ENCODE measurements at regions not wholly inside any gene's neighbourhood (a gene's known extent, or its start where the extent isn't known, plus 50 kb on each side); places are given as distances from the start of the nearest gene placed in this dataset.

- no peaks in the 10 kb centered on the region for H3K4me1 ChIP-seq (ENCODE audit: low read depth)
- TF ChIP-seq, protein P1, sequence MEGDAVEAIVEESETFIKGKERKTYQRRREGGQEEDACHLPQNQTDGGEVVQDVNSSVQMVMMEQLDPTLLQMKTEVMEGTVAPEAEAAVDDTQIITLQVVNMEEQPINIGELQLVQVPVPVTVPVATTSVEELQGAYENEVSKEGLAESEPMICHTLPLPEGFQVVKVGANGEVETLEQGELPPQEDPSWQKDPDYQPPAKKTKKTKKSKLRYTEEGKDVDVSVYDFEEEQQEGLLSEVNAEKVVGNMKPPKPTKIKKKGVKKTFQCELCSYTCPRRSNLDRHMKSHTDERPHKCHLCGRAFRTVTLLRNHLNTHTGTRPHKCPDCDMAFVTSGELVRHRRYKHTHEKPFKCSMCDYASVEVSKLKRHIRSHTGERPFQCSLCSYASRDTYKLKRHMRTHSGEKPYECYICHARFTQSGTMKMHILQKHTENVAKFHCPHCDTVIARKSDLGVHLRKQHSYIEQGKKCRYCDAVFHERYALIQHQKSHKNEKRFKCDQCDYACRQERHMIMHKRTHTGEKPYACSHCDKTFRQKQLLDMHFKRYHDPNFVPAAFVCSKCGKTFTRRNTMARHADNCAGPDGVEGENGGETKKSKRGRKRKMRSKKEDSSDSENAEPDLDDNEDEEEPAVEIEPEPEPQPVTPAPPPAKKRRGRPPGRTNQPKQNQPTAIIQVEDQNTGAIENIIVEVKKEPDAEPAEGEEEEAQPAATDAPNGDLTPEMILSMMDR (IDR thresholded peaks at IDR 0.05): no peak
- no peaks in the 10 kb centered on the region for H3K9me3 ChIP-seq
- DNase-seq: no peak
- no peak overlapping the region for H3K4me3 ChIP-seq
- intact Hi-C loops (cut with DNase I, micrococcal nuclease): no loop called here
- H3K36me3 ChIP-seq (ENCODE audit: low read depth): no peaks in the 10 kb centered on the region
- ATAC-seq: no peak
Measured at GRCh38 chr15:98506172-98506571, 142.2 kb upstream of the IGF1R start.

GRCh38 chr15:98506711-98507110 lies 141.6 kb upstream of the IGF1R start:
- DNase-seq (no peak), ATAC-seq (no peak)
- no peaks in the 10 kb centered on the region for H3K36me3 ChIP-seq (ENCODE audit: low read depth)
- TF ChIP-seq, protein P1 (IDR thresholded peaks at IDR 0.05): no peak
- no peaks in the 10 kb centered on the region for H3K9me3 ChIP-seq
- intact Hi-C loops (cut with DNase I, micrococcal nuclease): no loop called here
- no peaks in the 10 kb centered on the region for H3K4me1 ChIP-seq (ENCODE audit: low read depth)
- no peak overlapping the region for H3K4me3 ChIP-seq

GRCh38 chr15:98513428-98513986 lies 134.8 kb upstream of the IGF1R start:
- Histone ChIP-seq H3K4me1 (ENCODE audit: low read depth) (no peaks in the 10 kb centered on the region), H3K4me3 (no peak overlapping the region), H3K9me3 (no peaks in the 10 kb centered on the region), H3K36me3 (ENCODE audit: low read depth) (no peaks in the 10 kb centered on the region)
- intact Hi-C loops (cut with DNase I, micrococcal nuclease): loop anchor here in 1 of 2 donors (10.0 kb wide), 1 partner anchor 561 kb away; no protein-coding TSS in a partner anchor
- DNase-seq (no peak), ATAC-seq (no peak)
- TF ChIP-seq, protein P1 (IDR thresholded peaks at IDR 0.05): no peak

DNA sequence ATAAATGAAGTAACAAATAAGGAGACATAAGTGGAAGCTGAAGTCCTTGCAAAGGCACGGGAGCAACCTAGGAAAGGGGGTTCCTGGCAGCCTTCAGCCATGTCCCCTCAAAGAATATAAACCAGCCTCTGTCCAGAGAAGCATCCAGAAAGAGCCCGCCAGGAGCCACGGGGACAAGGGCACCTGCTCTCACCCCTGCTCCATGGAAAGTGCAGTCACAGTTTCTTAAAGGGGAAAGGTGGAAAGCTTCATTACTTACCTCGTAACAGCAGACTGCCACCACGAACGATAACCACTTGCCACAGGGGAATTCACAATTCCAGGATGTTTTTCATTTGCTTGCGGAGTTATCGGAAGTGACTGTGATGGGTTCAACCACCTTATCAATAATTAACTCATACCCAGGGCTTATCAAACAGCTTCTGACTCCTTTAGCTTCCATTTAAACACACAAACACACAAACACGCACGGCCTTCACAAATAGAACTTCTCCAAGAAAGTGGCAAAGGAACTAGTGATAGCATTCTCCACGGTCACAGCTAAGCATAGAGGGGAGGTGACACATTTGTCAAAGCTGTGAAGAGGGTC lies 134.2 kb upstream of the IGF1R start:
- no peaks in the 10 kb centered on the region for H3K36me3 ChIP-seq (ENCODE audit: low read depth)
- H3K4me1 ChIP-seq (ENCODE audit: low read depth): no peaks in the 10 kb centered on the region
- no peak for DNase-seq
- intact Hi-C loops (cut with DNase I, micrococcal nuclease): loop anchor here in 1 of 2 donors (10.0 kb wide), 1 partner anchor 561 kb away; no protein-coding TSS in a partner anchor
- no peaks in the 10 kb centered on the region for H3K9me3 ChIP-seq
- TF ChIP-seq, protein P1 (IDR thresholded peaks at IDR 0.05): no peak
- no peak overlapping the region for H3K4me3 ChIP-seq
- peak; percentile 38 for ATAC-seq

DNA sequence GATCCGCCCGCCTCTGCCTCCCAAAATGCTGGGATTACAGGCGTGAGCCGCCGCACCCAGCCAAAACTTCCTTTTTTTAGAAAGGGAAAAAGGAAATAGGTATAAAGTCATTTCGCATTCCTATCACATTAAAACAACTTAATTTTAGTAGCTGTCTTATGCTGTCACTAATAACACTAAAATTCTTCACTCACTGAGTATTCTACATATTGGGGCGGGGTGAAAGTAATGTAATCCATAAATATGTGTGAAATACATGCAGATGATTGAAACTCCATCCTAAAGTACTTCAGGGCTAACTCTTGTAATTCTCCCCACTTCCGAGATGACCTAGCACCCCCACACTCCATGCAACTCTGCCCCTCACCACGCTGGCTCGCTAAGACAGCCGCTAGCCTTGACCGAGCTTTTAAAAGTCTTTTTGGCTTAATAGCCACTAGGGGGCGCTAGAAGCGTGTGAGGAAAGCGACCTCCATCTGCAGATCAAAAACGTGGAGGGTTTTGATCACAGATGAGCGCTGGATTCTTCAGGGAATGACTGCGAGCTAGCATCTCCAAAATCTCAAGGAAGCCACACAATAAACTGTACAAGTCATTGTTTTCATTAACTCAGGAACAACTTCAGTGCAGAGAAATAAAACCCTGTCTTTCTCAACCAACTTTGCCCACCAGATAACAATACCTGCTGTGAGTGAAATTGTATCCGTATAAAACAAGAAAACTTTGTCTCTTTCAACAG lies 129.3 kb upstream of the IGF1R start:
- Histone ChIP-seq H3K36me3 (ENCODE audit: low read depth) (no peaks in the 10 kb centered on the region), H3K4me1 (ENCODE audit: low read depth) (no peaks in the 10 kb centered on the region), H3K4me3 (no peak overlapping the region), H3K9me3 (no peaks in the 10 kb centered on the region)
- TF ChIP-seq, protein P1 (IDR thresholded peaks at IDR 0.05): peak; percentile 28
- intact Hi-C loops (cut with DNase I, micrococcal nuclease): loop anchor here (5.0 to 10.0 kb wide), 2 partner anchors 128 to 556 kb away; partner anchors contain the start of gene IGF1R (in 1 of the 2)
- DNase-seq (peak in 2 of 3 donors; percentile 32 to 68), ATAC-seq (peak; percentile 82)
